Esophagus muscularis mucosa (tissue), 4 donors: ENCODE measurements at regions not wholly inside any gene's neighbourhood (a gene's known extent, or its start where the extent isn't known, plus 50 kb on each side); places are given as distances from the start of the nearest gene placed in this dataset.

Experiments
- DNase-seq: peaks from one replicate; pipeline ENCODE4 v3.0.0-alpha.2; 2017; ENCODE audit errors: extremely low spot score
- H3K27ac ChIP-seq, 4 donors: fragments of 200-600 bp; sonication (generic); replicated peaks in 1 of 4; 1 replicate in 3 of 4; 2 replicates in 1 of 4; pipeline ENCODE4 v1.5.1; 2016 to 2019; ENCODE audit warnings: mild to moderate bottlenecking in 1 of 4
- H3K27me3 ChIP-seq, 4 donors: fragments of 200-600 bp; sonication (generic); one replicate each; pipeline versions ENCODE4 v1.5.1 to v1.6.0; 2016 to 2019
- H3K36me3 ChIP-seq, 4 donors: fragments of 200-600 bp; sonication (generic); one replicate each; pipeline ENCODE4 v1.5.1; 2016 to 2019
- H3K4me1 ChIP-seq, 4 donors: fragments of 200-600 bp; sonication (generic); one replicate each; pipeline ENCODE4 v1.5.1; 2016 to 2019
- H3K4me3 ChIP-seq, 4 donors: fragments of 200-600 bp; sonication (generic); 1 replicate in 2 of 4; 2 replicates in 2 of 4; pipeline ENCODE4 v1.5.1; 2016 to 2019; ENCODE audit warnings: mild to moderate bottlenecking in 4 of 4, moderate library complexity in 1 of 4
- H3K9me3 ChIP-seq, 4 donors: fragments of 200-600 bp; sonication (generic); 1 replicate in 3 of 4; 2 replicates in 1 of 4; pipeline ENCODE4 v1.5.1; 2016 to 2019
- EP300 ChIP-seq: sonication (generic); formaldehyde crosslinking; IDR thresholded peaks from one replicate; pipeline ENCODE4 v1.6.1; 2017; ENCODE audit warnings: antibody characterized with exemption
- POLR2A ChIP-seq: fragments of 450-650 bp; IDR thresholded peaks from one replicate; pipeline ENCODE4 v1.6.1; 2017; ENCODE audit warnings: antibody characterized with exemption, moderate library complexity, mild to moderate bottlenecking, low read depth
- POLR2AphosphoS5 ChIP-seq, 2 donors: sonication (generic); formaldehyde crosslinking; IDR thresholded peaks; one replicate each; pipeline ENCODE4 v1.6.1; 2017; ENCODE audit warnings: antibody characterized with exemption in 2 of 2
- WGBS: methylation state at CpG from one replicate; pipeline ENCODE4 v1.1.5; 2018; 5-methylcytosine and 5-hydroxymethylcytosine counted together
- intact Hi-C: fragments of 100-400 bp; cut with DNase I; formaldehyde crosslinking; loops from one replicate; pipeline ENCODE4 v1.15.1; 2023
- TF ChIP-seq, protein P1 (sequence below), 3 experiments: fragments of 200-600 bp in 2 of 3; fragments of 450-650 bp in 1 of 3; sonication (generic) in 2 of 3; IDR thresholded peaks; one replicate each; pipeline ENCODE4 v1.5.1; 2017 to 2019; ENCODE audit warnings: antibody characterized with exemption in 3 of 3, mild to moderate bottlenecking in 2 of 3, moderate library complexity in 1 of 3

DNA sequence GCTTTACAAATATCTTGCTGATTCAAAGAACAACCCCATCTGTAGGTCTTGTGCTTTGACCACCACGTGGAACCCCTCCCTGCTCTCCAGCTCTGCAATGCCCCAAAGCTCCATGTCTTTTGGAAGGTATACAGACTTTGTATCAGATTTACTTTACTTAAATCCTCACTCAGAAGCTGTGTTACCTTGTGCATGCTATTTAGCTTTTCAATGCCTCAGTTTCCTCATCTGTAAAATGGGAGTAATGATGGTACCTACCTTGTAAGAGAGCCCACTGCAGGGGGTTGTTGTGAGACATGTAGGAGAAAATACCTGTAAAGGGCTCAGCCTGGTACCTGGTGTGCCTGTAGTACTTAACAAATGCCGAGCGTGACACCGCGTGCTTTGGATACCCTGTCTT is 200.2 kb upstream of the CHD6 start:
- H3K4me1 ChIP-seq = no peaks in the 10 kb centered on the region
- intact Hi-C loops = no loop called here
- no peak overlapping the region for H3K4me3 ChIP-seq
- WGBS = 88% methylated on average over 5 of the region's 5 CpGs
- no peaks in the 10 kb centered on the region for H3K9me3 ChIP-seq
- H3K36me3 ChIP-seq = no peaks in the 10 kb centered on the region
- no peaks in the 10 kb centered on the region for H3K27me3 ChIP-seq
- no peak for DNase-seq
- TF ChIP-seq, protein P1, sequence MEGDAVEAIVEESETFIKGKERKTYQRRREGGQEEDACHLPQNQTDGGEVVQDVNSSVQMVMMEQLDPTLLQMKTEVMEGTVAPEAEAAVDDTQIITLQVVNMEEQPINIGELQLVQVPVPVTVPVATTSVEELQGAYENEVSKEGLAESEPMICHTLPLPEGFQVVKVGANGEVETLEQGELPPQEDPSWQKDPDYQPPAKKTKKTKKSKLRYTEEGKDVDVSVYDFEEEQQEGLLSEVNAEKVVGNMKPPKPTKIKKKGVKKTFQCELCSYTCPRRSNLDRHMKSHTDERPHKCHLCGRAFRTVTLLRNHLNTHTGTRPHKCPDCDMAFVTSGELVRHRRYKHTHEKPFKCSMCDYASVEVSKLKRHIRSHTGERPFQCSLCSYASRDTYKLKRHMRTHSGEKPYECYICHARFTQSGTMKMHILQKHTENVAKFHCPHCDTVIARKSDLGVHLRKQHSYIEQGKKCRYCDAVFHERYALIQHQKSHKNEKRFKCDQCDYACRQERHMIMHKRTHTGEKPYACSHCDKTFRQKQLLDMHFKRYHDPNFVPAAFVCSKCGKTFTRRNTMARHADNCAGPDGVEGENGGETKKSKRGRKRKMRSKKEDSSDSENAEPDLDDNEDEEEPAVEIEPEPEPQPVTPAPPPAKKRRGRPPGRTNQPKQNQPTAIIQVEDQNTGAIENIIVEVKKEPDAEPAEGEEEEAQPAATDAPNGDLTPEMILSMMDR (IDR thresholded peaks at IDR 0.05) = no peak
- no peak for TF ChIP-seq EP300
- TF ChIP-seq POLR2A = no peak
- TF ChIP-seq POLR2AphosphoS5 (IDR thresholded peaks at IDR 0.05) = no peak
- H3K27ac ChIP-seq = no peak overlapping the region

DNA sequence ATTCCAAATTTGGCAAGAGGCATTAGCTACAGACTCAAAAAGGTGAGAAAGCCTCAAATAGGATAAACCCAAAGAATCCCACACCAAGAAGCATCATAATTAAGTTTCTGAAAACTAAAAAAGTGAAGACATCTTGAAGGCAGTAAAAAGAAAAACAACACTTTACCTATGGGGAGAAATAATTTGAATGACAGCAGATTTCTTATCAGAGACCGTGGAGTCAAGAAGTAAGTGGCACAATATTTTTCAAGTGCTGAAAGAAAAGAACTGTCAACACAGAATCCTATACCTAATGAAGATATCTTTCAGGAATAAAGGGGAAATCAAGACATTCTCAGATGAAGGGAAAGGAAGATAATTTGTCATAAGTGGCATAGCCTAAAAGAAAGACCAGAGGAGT is 193.3 kb upstream of the CHD6 start:
- H3K27me3 ChIP-seq = no peaks in the 10 kb centered on the region
- no peak overlapping the region for H3K4me3 ChIP-seq
- H3K4me1 ChIP-seq = no peaks in the 10 kb centered on the region
- H3K27ac ChIP-seq = no peak overlapping the region
- peaks cover 0 to 12% (median 0%) of the 10 kb centered on the region in 4 donors for H3K9me3 ChIP-seq
- TF ChIP-seq EP300 = no peak
- TF ChIP-seq, protein P1 (IDR thresholded peaks at IDR 0.05) = no peak
- no peak for TF ChIP-seq POLR2AphosphoS5 (IDR thresholded peaks at IDR 0.05)
- 87% methylated on average over 1 of the region's 1 CpG for WGBS
- intact Hi-C loops = no loop called here
- DNase-seq = no peak
- no peaks in the 10 kb centered on the region for H3K36me3 ChIP-seq

DNA sequence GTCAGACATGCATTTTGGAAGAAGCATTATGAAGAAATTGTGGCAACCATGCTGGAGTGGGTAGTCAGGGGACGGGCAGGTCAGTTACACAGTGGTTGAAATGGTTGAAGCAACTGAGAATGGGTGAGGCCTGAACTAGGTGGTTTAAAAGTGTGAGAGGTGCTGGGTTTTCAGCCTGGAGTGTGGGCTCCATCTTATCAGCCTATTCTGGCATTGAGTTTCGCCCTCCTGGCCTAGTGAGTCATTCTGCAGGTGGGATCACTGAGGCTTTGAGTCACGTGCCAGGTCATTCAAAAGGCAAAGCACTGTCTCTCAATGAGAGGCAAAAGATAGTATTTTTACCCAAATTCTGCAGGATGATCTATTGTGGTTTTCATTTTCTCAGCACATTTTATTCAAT is 181.9 kb upstream of the CHD6 start:
- no peak for DNase-seq
- H3K27ac ChIP-seq = no peak overlapping the region
- no peak overlapping the region for H3K4me3 ChIP-seq
- intact Hi-C loops = no loop called here
- no peaks in the 10 kb centered on the region for H3K9me3 ChIP-seq
- no peaks in the 10 kb centered on the region for H3K27me3 ChIP-seq
- TF ChIP-seq, protein P1 (IDR thresholded peaks at IDR 0.05) = no peak
- TF ChIP-seq POLR2AphosphoS5 (IDR thresholded peaks at IDR 0.05) (no peak), POLR2A (no peak), EP300 (no peak)
- WGBS = 84% methylated on average over 3 of the region's 3 CpGs
- H3K36me3 ChIP-seq = no peaks in the 10 kb centered on the region
- no peaks in the 10 kb centered on the region for H3K4me1 ChIP-seq

DNA sequence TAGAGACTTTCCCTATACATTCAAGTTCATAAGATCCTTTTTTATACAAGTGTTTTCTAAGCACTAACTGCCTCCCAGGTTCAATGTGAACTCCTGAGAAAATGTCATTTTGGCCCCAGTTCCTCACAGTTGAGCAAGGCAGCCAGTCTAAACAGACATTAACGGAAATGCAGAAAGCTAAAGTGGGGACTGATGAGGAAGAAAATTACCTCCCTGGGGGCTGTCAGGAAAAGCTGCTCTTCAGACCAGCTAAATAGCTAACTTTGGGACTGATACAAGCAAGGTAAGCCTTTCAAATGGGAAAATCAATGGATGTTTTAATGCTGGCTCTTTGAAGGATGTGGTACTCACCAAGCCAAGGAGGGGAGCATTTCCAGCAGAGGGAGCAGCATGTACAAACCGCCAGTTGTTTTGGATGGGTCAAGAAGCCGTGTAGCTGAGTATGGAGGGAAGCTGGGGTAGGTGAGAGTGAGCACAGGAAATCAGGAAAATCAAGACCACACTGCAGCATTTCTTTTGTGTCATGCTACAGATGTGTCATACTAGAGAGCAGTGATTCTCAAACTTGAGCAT is 180.8 kb upstream of the CHD6 start:
- H3K4me1 ChIP-seq = no peaks in the 10 kb centered on the region
- no peaks in the 10 kb centered on the region for H3K9me3 ChIP-seq
- intact Hi-C loops = no loop called here
- no peak for TF ChIP-seq EP300
- no peak for TF ChIP-seq POLR2A
- TF ChIP-seq, protein P1 (IDR thresholded peaks at IDR 0.05) = no peak
- no peak for TF ChIP-seq POLR2AphosphoS5 (IDR thresholded peaks at IDR 0.05)
- DNase-seq = no peak
- no peaks in the 10 kb centered on the region for H3K36me3 ChIP-seq
- H3K27me3 ChIP-seq = no peaks in the 10 kb centered on the region
- no peak overlapping the region for H3K4me3 ChIP-seq
- WGBS = 53% methylated on average over 3 of the region's 3 CpGs
- H3K27ac ChIP-seq = no peak overlapping the region

DNA sequence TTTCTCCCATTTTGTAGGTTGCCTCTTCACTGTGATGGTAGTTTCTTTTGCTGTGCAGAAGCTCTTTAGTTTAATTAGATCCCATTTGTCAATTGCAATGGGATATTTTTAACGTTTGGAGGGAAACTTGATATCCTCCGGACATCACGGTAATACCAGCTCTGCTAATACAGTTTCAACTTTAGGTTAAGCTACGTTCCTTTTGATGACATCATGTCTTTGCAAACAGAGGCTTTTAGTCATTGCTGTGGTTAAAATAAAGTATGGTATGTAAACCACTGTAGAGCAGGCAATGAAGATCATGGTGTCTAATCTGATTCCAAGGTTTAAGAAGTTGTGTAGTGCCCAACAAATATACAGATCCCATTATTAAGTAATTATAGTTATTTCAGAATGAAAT is 168.0 kb upstream of the CHD6 start:
- Histone ChIP-seq H3K9me3 (no peaks in the 10 kb centered on the region), H3K36me3 (no peaks in the 10 kb centered on the region), H3K4me1 (no peaks in the 10 kb centered on the region), H3K4me3 (no peak overlapping the region), H3K27ac (no peak overlapping the region), H3K27me3 (peaks cover 0 to 12% (median 0%) of the 10 kb centered on the region in 4 donors)
- intact Hi-C loops = no loop called here
- WGBS = 78% methylated on average over 4 of the region's 4 CpGs
- no peak for DNase-seq
- TF ChIP-seq EP300 (no peak), POLR2A (no peak), POLR2AphosphoS5 (IDR thresholded peaks at IDR 0.05) (no peak)
- TF ChIP-seq, protein P1 (IDR thresholded peaks at IDR 0.05) = no peak
